AG04449 (cell line): ENCODE measurements at regions not wholly inside any gene's neighbourhood (a gene's known extent, or its start where the extent isn't known, plus 50 kb on each side); places are given as distances from the start of the nearest gene placed in this dataset.

ENCODE experiments used
- CTCF ChIA-PET: fragments of 350-600 bp; formaldehyde crosslinking; extraction: SDS; loops from one replicate; lab custom pipeline; 2021; ENCODE audit warnings: antibody characterized with exemption; lab: Yijun Ruan, JAX
- POLR2A ChIA-PET: fragments of 400-600, 350-600 bp; formaldehyde crosslinking; extraction: SDS; loops from one replicate; lab custom pipeline; 2020; ENCODE audit warnings: antibody characterized with exemption, inconsistent platforms; lab: Yijun Ruan, JAX
- DNase-seq: peaks from one replicate; pipeline ENCODE4 v3.0.0-alpha.2; 2010; ENCODE audit warnings: low read depth, low spot score
- H3K4me3 ChIP-seq: 2 replicates; pipeline ENCODE4 v1.5.1; 2011; ENCODE audit warnings: low read depth, mild to moderate bottlenecking, control low read depth, low read length
- TF ChIP-seq, protein P1 (sequence below): IDR thresholded peaks from one replicate; pipeline ENCODE4 v1.5.1; 2011; ENCODE audit warnings: mild to moderate bottlenecking, moderate library complexity, low read length, control low read depth, inconsistent platforms; ENCODE audit not compliant: insufficient read depth; ENCODE audit errors: missing control alignments

DNA sequence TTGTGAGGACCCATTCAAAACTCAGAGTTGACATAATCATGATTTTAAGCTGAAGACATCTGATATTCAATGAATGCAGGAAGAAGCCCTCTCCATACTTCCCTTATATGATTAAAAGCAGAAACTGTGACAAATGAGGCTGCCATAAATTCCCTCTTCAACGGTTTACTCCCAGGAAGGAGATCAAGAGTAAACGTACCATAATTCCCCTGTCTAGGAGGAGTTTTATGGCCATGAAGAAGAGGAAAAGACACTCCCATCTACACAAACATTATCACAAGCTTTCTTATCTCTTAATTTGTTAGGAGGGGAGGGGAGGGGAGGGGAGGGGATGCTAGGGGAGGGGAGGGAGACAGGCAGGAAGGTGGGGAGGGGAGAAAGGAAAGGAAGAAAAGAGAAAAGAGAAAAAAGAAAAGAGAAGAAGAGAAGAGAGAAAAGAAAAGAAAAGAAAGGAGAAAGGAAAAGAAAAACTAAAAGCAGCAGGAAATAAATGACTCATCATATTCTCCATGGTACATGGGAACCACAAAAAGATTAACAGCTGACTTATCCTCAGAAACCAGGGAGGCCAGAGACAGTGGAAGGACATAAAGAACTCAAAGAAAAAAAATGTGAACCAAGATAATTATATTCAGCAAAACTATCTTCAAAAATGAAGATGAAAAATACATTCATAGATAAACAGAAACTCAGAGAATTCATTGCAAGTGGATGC lies 121.6 kb downstream of the ALOX5 start:
- no peak for DNase-seq
- ChIA-PET POLR2A (no interaction called here), CTCF (no interaction called here)
- H3K4me3 ChIP-seq: no peak overlapping the region
- TF ChIP-seq, protein P1, sequence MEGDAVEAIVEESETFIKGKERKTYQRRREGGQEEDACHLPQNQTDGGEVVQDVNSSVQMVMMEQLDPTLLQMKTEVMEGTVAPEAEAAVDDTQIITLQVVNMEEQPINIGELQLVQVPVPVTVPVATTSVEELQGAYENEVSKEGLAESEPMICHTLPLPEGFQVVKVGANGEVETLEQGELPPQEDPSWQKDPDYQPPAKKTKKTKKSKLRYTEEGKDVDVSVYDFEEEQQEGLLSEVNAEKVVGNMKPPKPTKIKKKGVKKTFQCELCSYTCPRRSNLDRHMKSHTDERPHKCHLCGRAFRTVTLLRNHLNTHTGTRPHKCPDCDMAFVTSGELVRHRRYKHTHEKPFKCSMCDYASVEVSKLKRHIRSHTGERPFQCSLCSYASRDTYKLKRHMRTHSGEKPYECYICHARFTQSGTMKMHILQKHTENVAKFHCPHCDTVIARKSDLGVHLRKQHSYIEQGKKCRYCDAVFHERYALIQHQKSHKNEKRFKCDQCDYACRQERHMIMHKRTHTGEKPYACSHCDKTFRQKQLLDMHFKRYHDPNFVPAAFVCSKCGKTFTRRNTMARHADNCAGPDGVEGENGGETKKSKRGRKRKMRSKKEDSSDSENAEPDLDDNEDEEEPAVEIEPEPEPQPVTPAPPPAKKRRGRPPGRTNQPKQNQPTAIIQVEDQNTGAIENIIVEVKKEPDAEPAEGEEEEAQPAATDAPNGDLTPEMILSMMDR: no peak
